Keratinocyte (primary cell): ENCODE measurements at regions not wholly inside any gene's neighbourhood (a gene's known extent, or its start where the extent isn't known, plus 50 kb on each side); places are given as distances from the start of the nearest gene placed in this dataset.

Experiments
- DNase-seq: peaks from one replicate; pipeline ENCODE4 v3.0.0-alpha.2; 2011; ENCODE audit warnings: low read depth, missing footprints, low spot score
- FAIRE-seq: peaks from 2 replicates; lab custom pipeline; 2011; peaks lifted over from hg19 to GRCh38; lab: Jason Lieb, UNC
- H2AFZ ChIP-seq: 2 replicates; pipeline ENCODE4 v1.6.0; 2012; ENCODE audit warnings: low read length, control low read depth, inconsistent platforms; ENCODE audit not compliant: control insufficient read depth
- H3K27ac ChIP-seq: 2 replicates; pipeline ENCODE4 v1.5.1; 2011; ENCODE audit warnings: low read length; ENCODE audit not compliant: control insufficient read depth, insufficient read depth
- H3K27me3 ChIP-seq: 3 replicates; pipeline ENCODE4 v1.6.0; 2011; ENCODE audit warnings: low read length; ENCODE audit not compliant: control insufficient read depth, insufficient read depth; ENCODE audit errors: extremely low read depth
- H3K36me3 ChIP-seq, 2 experiments: 2 replicates in 1 of 2; 3 replicates in 1 of 2; pipeline ENCODE4 v1.5.1; 2011; ENCODE audit warnings: low read length in 2 of 2, mild to moderate bottlenecking in 1 of 2; ENCODE audit not compliant: control insufficient read depth in 2 of 2, insufficient read depth in 2 of 2; ENCODE audit errors: extremely low read depth in 1 of 2
- H3K4me1 ChIP-seq: 3 replicates; pipeline ENCODE4 v1.5.1; 2011; ENCODE audit warnings: low read length; ENCODE audit not compliant: control insufficient read depth, insufficient read depth; ENCODE audit errors: extremely low read depth
- H3K4me2 ChIP-seq: 3 replicates; pipeline ENCODE4 v1.6.0; 2011; ENCODE audit warnings: low read depth, low read length; ENCODE audit not compliant: control insufficient read depth, insufficient read depth; ENCODE audit errors: extremely low read depth
- H3K4me3 ChIP-seq, 3 experiments: fragments of 200-600 bp in 1 of 3; sonication (generic) in 1 of 3; 2 replicates in 2 of 3; 3 replicates in 1 of 3; pipeline ENCODE4 v1.5.1; 2011 to 2016; ENCODE audit warnings: low read length in 3 of 3, mild to moderate bottlenecking in 3 of 3, control low read depth in 2 of 3, inconsistent platforms in 1 of 3, low read depth in 1 of 3, mixed read lengths in 1 of 3, mixed run types in 1 of 3, moderate library complexity in 1 of 3; ENCODE audit not compliant: control insufficient read depth in 2 of 3, insufficient read depth in 2 of 3; ENCODE audit errors: extremely low read depth in 1 of 3
- H3K79me2 ChIP-seq: 2 replicates; pipeline ENCODE4 v1.6.0; 2012; ENCODE audit warnings: low read length; ENCODE audit not compliant: control insufficient read depth, insufficient read depth
- H3K9ac ChIP-seq: 3 replicates; pipeline ENCODE4 v1.6.0; 2011; ENCODE audit warnings: low read length; ENCODE audit not compliant: control insufficient read depth, insufficient read depth; ENCODE audit errors: extremely low read depth
- H3K9me1 ChIP-seq: 3 replicates; pipeline ENCODE4 v1.6.0; 2011; ENCODE audit warnings: low read length; ENCODE audit not compliant: control insufficient read depth, insufficient read depth; ENCODE audit errors: extremely low read depth
- H3K9me3 ChIP-seq: 2 replicates; pipeline ENCODE4 v1.5.1; 2012; ENCODE audit warnings: low read depth, low read length; ENCODE audit not compliant: control insufficient read depth
- H4K20me1 ChIP-seq: 3 replicates; pipeline ENCODE4 v1.6.0; 2011; ENCODE audit warnings: low read length; ENCODE audit not compliant: control insufficient read depth, insufficient read depth; ENCODE audit errors: extremely low read depth
- CTCF ChIP-seq, 3 experiments: IDR thresholded peaks in 1 of 3; conservative IDR thresholded peaks in 1 of 3; optimal IDR thresholded peaks in 1 of 3; 2 replicates in 2 of 3; 3 replicates in 1 of 3; pipeline versions ENCODE3 to v1.5.1; 2011; ENCODE audit warnings: low read length in 3 of 3, mild to moderate bottlenecking in 3 of 3, moderate library complexity in 2 of 3, control low read depth in 1 of 3, inconsistent platforms in 1 of 3; ENCODE audit not compliant: insufficient read depth in 2 of 3; ENCODE audit errors: extremely low read depth in 1 of 3
- EZH2 ChIP-seq: IDR thresholded peaks from one replicate; pipeline ENCODE4 v1.6.1; 2012; ENCODE audit warnings: inconsistent platforms, mild to moderate bottlenecking, low read length, moderate library complexity
- dilution Hi-C: fragments of 300-500 bp; cut with MboI; formaldehyde crosslinking; loops from one replicate; pipeline ENCODE4 v1.7.0; 2020; ENCODE audit warnings: low sequenced_read_pairs; ENCODE audit not compliant: extremely low pct_ligation_motif_present

GRCh38 chr16:51391798-51392511 is 240.9 kb upstream of the SALL1 start:
- no peak overlapping the region for H3K27ac ChIP-seq
- no peaks in the 10 kb centered on the region for H3K4me1 ChIP-seq
- H3K4me3 ChIP-seq, result no peak overlapping the region
- TF ChIP-seq CTCF (optimal IDR thresholded peaks at IDR 0.05 in 1 of 3, IDR thresholded peaks at IDR 0.05 in 1 of 3, conservative IDR thresholded peaks at IDR 0.05 in 1 of 3; ENCODE audit: extremely low read depth in 1 of 3, insufficient read depth in 2 of 3, low read length in 3 of 3), result no peak
- no peak for TF ChIP-seq EZH2
- H3K9me1 ChIP-seq, result no peaks in the 10 kb centered on the region
- no peaks in the 10 kb centered on the region for H3K79me2 ChIP-seq
- no peaks in the 10 kb centered on the region for H3K27me3 ChIP-seq
- H3K4me2 ChIP-seq, result no peak overlapping the region
- no peaks in the 10 kb centered on the region for H3K36me3 ChIP-seq
- H3K9me3 ChIP-seq, result no peaks in the 10 kb centered on the region
- no peaks in the 10 kb centered on the region for H4K20me1 ChIP-seq
- no peak overlapping the region for H2AFZ ChIP-seq
- DNase-seq, result no peak
- dilution Hi-C loops, result no loop called here
- no peak for FAIRE-seq
- no peak overlapping the region for H3K9ac ChIP-seq

- FAIRE-seq (no peak), DNase-seq (no peak)
- Histone ChIP-seq H3K27ac (no peak overlapping the region), H3K4me3 (no peak overlapping the region), H3K36me3 (no peaks in the 10 kb centered on the region), H3K9me3 (no peaks in the 10 kb centered on the region), H3K4me1 (no peaks in the 10 kb centered on the region), H2AFZ (no peak overlapping the region), H3K79me2 (no peaks in the 10 kb centered on the region), H3K27me3 (no peaks in the 10 kb centered on the region), H3K4me2 (no peak overlapping the region), H3K9me1 (no peaks in the 10 kb centered on the region), H3K9ac (no peak overlapping the region), H4K20me1 (no peaks in the 10 kb centered on the region)
- dilution Hi-C loops, result no loop called here
- TF ChIP-seq CTCF (optimal IDR thresholded peaks at IDR 0.05 in 1 of 3, IDR thresholded peaks at IDR 0.05 in 1 of 3, conservative IDR thresholded peaks at IDR 0.05 in 1 of 3; ENCODE audit: extremely low read depth in 1 of 3, insufficient read depth in 2 of 3, low read length in 3 of 3) (no peak), EZH2 (no peak)
Measured at GRCh38 chr16:51390877-51391276, 239.8 kb upstream of the SALL1 start.
